ENCODE measurements at regions not wholly inside any gene's neighbourhood (a gene's known extent, or its start where the extent isn't known, plus 50 kb on each side); places are given as distances from the start of the nearest gene placed in this dataset.

- DNase-seq (ENCODE audit: low read depth in 4 of 4, low spot score in 3 of 4), result no peak
Observed at GRCh38 chr6:164520916-164521315, 788.5 kb downstream of the C6orf118 start.

GRCh38 chr6:164507206-164507940 is 802.0 kb downstream of the C6orf118 start:
- peak; percentile 18 to 40 (median 24) for DNase-seq (ENCODE audit: low read depth in 4 of 4, low spot score in 3 of 4)

- no peak for DNase-seq (ENCODE audit: low read depth in 4 of 4, low spot score in 3 of 4)
Observed at GRCh38 chr6:164505425-164505824, 804.0 kb downstream of the C6orf118 start.

- DNase-seq (ENCODE audit: low read depth in 4 of 4, low spot score in 3 of 4), result peak in 3 of 4 donors; percentile 9 to 24 (median 14)
Observed at GRCh38 chr6:164502833-164503232, 806.6 kb downstream of the C6orf118 start.

- DNase-seq (ENCODE audit: low read depth in 4 of 4, low spot score in 3 of 4), result no peak
Observed at GRCh38 chr6:164495882-164496495, 813.4 kb downstream of the C6orf118 start.

- no peak for DNase-seq (ENCODE audit: low read depth in 4 of 4, low spot score in 3 of 4)
Observed at GRCh38 chr6:164478426-164478825, 831.0 kb downstream of the C6orf118 start.

- DNase-seq (ENCODE audit: low read depth in 4 of 4, low spot score in 3 of 4), result no peak
Observed at GRCh38 chr6:164477790-164478189, 831.6 kb downstream of the C6orf118 start.

- no peak for DNase-seq (ENCODE audit: low read depth in 4 of 4, low spot score in 3 of 4)
Observed at GRCh38 chr6:164477101-164477500, 832.3 kb downstream of the C6orf118 start.

- no peak for DNase-seq (ENCODE audit: low read depth in 4 of 4, low spot score in 3 of 4)
Observed at GRCh38 chr6:164469276-164469949, 840.0 kb downstream of the C6orf118 start.

- DNase-seq (ENCODE audit: low read depth in 4 of 4, low spot score in 3 of 4), result no peak
Observed at GRCh38 chr6:164455835-164456234, 853.6 kb downstream of the C6orf118 start.

- DNase-seq (ENCODE audit: low read depth in 4 of 4, low spot score in 3 of 4), result no peak
Observed at GRCh38 chr6:164453835-164454234, 855.6 kb downstream of the C6orf118 start.

- no peak for DNase-seq (ENCODE audit: low read depth in 4 of 4, low spot score in 3 of 4)
Observed at GRCh38 chr6:164442572-164442971, 866.8 kb downstream of the C6orf118 start.

- DNase-seq (ENCODE audit: low read depth in 4 of 4, low spot score in 3 of 4), result no peak
Observed at GRCh38 chr6:164439331-164439730, 870.1 kb downstream of the C6orf118 start.

- no peak for DNase-seq (ENCODE audit: low read depth in 4 of 4, low spot score in 3 of 4)
Observed at GRCh38 chr6:164436976-164437375, 872.4 kb downstream of the C6orf118 start.

- no peak for DNase-seq (ENCODE audit: low read depth in 4 of 4, low spot score in 3 of 4)
Observed at GRCh38 chr6:164427728-164428402, 881.5 kb downstream of the C6orf118 start.

- no peak for DNase-seq (ENCODE audit: low read depth in 4 of 4, low spot score in 3 of 4)
Observed at GRCh38 chr6:164424489-164424888, 884.9 kb downstream of the C6orf118 start.

- DNase-seq (ENCODE audit: low read depth in 4 of 4, low spot score in 3 of 4), result no peak
Observed at GRCh38 chr6:164419099-164419498, 890.3 kb downstream of the C6orf118 start.

- no peak for DNase-seq (ENCODE audit: low read depth in 4 of 4, low spot score in 3 of 4)
Observed at GRCh38 chr6:164418262-164418588, 891.2 kb downstream of the C6orf118 start.

GRCh38 chr6:164417537-164418261 is 891.7 kb downstream of the C6orf118 start:
- DNase-seq (ENCODE audit: low read depth in 4 of 4, low spot score in 3 of 4), result no peak

GRCh38 chr6:164415832-164416563 is 893.4 kb downstream of the C6orf118 start:
- no peak for DNase-seq (ENCODE audit: low read depth in 4 of 4, low spot score in 3 of 4)
